Spinal cord (tissue), 9 donors: ENCODE measurements at regions not wholly inside any gene's neighbourhood (a gene's known extent, or its start where the extent isn't known, plus 50 kb on each side); places are given as distances from the start of the nearest gene placed in this dataset.

ENCODE experiments used
- DNase-seq, 6 donors: peaks; one replicate each; pipeline versions ENCODE4 v3.0.0 to v3.0.0-alpha.2; 2013 to 2015; ENCODE audit warnings: low spot score in 6 of 6, low read depth in 4 of 6
- H3K27ac ChIP-seq: one replicate; pipeline ENCODE4 v1.5.1; 2013; ENCODE audit warnings: low read depth, low read length, control low read depth
- H3K27me3 ChIP-seq: one replicate; pipeline ENCODE4 v1.6.1; 2013; ENCODE audit warnings: low read length; ENCODE audit not compliant: control insufficient read depth, insufficient read depth
- H3K36me3 ChIP-seq: one replicate; pipeline ENCODE4 v1.6.1; 2013; ENCODE audit warnings: low read length; ENCODE audit not compliant: control insufficient read depth, insufficient read depth
- H3K4me1 ChIP-seq: one replicate; pipeline ENCODE4 v1.6.1; 2013; ENCODE audit warnings: low read length; ENCODE audit not compliant: control insufficient read depth, insufficient read depth
- H3K4me3 ChIP-seq: one replicate; pipeline ENCODE4 v1.5.1; 2013; ENCODE audit warnings: low read depth, low read length, control low read depth
- H3K9me3 ChIP-seq: one replicate; pipeline ENCODE4 v1.6.1; 2013; ENCODE audit warnings: low read length; ENCODE audit not compliant: control insufficient read depth, insufficient read depth
- WGBS: methylation state at CpG from one replicate; pipeline ENCODE4 v1.1.5; 2013; ENCODE audit warnings: missing lambda C conversion rate; ENCODE audit not compliant: insufficient coverage; 5-methylcytosine and 5-hydroxymethylcytosine counted together
- donor health status: healthy.

DNA sequence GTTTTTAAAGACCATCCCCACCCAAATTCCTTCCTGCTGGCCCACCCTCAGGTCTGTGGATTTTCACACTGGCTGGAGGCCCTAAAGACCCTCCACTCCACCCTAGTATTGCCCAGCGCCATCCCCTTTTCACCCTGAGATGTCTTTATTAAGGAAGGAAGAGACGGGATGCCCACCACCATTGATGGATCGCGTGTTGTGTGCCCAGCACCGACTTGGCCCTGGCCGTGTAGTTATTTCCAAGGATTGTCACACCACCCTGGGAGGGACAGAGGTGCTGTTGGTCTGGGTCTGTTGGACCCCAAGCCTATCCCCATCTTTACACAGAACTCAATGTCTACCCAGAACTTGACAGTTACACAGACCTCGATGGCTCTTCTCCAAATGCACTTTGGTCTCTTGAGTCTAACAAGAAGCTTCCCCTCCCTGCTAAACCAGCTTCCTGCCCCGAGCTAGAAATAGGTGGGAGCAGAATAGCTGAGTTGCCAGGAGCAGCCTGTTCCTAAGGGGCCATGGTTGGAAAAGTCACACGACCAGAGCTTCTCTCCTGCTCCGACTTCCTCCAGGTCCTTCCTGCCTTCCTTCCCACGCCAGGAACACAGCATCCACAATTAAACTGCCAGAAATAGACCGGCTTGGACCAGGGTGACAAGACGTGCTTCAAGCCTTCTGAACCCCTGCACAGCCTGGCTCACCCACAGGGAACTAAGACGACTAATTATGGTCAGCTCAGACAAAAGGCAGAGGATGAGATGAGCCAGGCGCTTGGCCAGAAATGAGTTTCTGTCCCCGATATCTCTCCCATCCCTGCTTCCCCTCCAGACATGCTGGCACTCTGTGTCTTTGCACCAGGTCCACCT lies 139.5 kb upstream of the CHST15 start:
- H3K9me3 ChIP-seq, result no peaks in the 10 kb centered on the region
- H3K36me3 ChIP-seq, result no peaks in the 10 kb centered on the region
- 58% methylated on average over 10 of the region's 16 CpGs for WGBS
- H3K4me3 ChIP-seq, result no peak overlapping the region
- no peak overlapping the region for H3K27ac ChIP-seq
- DNase-seq, result no peak
- peaks cover 2% of the 10 kb centered on the region for H3K27me3 ChIP-seq
- peaks cover 3% of the 10 kb centered on the region for H3K4me1 ChIP-seq

DNA sequence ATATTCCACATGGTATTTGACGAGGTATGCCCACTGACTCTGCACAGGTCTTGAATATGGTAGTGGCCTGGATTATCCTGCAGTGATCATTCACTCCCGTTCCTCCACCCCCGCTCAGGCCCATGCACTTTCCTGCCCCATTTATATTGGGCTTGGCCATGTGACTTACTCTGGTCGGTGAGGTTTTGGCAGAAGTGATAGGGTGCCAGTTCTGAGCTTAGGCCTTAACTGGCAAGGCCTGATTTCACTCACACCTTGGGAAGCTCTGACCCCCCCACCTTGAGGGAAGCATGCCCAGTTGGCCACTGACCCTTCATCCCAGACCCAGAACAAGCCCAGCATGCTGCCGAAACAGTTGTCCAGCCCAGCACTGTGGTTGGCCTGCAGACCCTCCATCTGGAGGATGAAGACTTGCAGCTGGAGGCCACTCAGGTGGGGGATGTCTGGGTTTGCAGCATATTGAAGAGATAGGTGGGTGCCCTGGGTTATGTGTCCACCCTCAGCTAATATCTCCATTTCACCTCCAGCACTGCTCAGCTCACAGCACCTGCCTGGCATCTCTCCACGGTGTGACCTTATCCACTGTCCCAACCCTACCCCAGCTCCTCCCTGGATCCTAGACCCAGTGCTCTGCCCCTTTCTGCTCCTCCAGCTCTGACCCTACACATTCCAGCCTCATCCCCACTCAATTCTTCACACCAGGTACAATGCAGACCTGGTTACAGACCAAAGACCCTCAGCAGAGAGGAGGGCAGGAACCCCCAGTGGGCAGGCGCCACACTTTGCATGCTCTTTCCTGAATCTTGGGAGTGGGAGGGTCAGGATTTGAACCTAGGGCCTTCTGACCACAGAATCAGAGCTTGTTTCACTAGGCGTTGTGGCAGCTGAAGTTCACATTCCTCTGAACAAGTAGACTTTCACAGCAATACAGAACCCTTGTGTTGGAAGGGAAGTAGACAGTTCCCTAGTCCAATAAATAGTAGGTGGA lies 138.1 kb upstream of the CHST15 start:
- Histone ChIP-seq H3K4me1 (no peaks in the 10 kb centered on the region), H3K36me3 (no peaks in the 10 kb centered on the region), H3K27ac (no peak overlapping the region), H3K4me3 (no peak overlapping the region), H3K27me3 (peaks cover 2% of the 10 kb centered on the region), H3K9me3 (no peaks in the 10 kb centered on the region)
- DNase-seq, result no peak
- WGBS, result 93% methylated on average over 3 of the region's 8 CpGs

DNA sequence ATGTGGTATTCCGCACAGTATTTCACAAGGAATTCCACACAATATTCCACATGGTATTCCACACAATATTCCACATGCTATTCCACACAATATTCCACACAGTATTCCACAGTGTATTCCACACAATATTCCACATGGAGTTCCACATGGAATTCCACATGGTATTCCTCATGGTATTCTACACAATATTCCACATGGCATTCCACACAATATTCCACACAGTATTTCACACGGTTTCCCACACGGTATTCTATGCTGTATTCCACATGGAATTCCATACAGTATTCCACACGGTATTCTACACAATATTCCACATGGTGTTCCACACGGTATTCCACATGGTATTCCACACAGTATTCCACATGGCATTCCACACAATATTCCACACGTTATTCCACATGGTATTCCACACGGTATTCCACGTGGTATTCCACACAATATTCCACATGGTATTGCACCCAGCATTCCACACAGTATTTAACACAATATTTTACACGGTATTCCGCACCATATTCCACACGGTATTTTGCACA lies 137.3 kb upstream of the CHST15 start:
- no peak overlapping the region for H3K27ac ChIP-seq

DNA sequence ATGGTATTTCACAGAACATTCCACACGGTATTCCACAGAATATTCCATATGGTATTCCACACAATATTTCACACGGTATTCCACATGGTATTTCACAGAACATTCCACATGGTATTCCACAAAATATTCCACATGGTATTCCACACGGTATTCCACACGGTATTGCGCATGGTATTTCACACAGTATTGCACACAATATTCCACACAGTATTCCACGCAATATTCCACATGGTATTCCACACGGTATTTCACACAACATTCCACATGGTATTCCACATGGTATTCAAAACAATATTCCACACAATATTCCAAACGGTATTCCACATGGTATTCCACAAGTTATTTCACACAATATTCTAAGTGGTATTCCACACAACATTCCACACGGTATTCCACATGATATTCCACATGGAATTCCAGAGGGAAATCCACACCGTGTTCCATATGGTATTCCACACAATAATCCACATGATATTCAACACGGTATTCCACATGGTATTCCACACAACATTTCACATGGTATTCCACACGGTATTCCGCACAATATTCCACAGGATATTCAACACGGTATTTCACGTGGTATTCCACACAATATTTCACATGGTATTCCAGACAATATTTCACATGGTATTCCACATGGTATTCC lies 136.7 kb upstream of the CHST15 start:
- no peak overlapping the region for H3K4me3 ChIP-seq
- H3K36me3 ChIP-seq, result no peaks in the 10 kb centered on the region
- H3K27ac ChIP-seq, result no peak overlapping the region
- H3K4me1 ChIP-seq, result peaks cover 8% of the 10 kb centered on the region
- H3K9me3 ChIP-seq, result no peaks in the 10 kb centered on the region
- WGBS, result 94% methylated on average over 15 of the region's 15 CpGs
- H3K27me3 ChIP-seq, result peaks cover 2% of the 10 kb centered on the region
- DNase-seq, result no peak

More for the DNA sequence above, 137.3 kb upstream of the CHST15 start:
- 96% methylated on average over 8 of the region's 11 CpGs for WGBS
- Histone ChIP-seq H3K27me3 (peaks cover 2% of the 10 kb centered on the region), H3K4me1 (peaks cover 2% of the 10 kb centered on the region), H3K9me3 (no peaks in the 10 kb centered on the region), H3K4me3 (no peak overlapping the region), H3K36me3 (no peaks in the 10 kb centered on the region)
- no peak for DNase-seq

DNA sequence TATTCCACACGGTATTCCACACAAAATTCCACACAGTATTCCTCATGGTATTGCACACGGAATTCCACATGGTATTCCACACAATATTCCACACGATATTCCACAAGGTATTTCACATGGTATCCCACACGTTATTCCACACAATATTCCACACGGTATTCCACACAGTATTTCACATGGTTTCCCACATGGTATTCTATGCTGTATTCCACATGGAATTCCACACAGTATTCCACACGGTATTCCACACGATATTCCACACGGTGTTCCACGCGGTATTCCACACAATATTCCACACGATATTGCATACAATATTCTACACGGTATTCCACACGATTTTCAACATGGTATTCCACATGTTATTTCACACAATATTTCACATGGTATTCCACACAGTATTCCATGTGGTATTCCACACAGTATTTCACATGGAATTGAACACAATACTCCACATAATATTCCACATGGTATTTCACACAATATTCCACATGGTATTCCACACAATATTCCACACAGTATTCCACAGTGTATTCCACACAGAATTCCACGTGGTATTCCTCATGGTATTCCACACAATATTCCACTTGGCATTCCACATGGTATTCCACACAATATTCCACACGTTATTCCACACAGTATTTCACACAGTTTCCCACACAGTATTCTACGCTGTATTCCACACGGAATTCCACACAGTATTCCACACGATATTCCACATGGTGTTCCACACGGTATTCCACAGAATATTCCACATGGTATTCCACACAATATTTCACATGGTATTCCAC lies 136.0 kb upstream of the CHST15 start:
- Histone ChIP-seq H3K9me3 (no peaks in the 10 kb centered on the region), H3K27me3 (peaks cover 2% of the 10 kb centered on the region), H3K4me3 (no peak overlapping the region), H3K36me3 (no peaks in the 10 kb centered on the region), H3K27ac (no peak overlapping the region), H3K4me1 (peaks cover 13% of the 10 kb centered on the region)
- no peak for DNase-seq
- WGBS, result 89% methylated on average over 19 of the region's 19 CpGs

DNA sequence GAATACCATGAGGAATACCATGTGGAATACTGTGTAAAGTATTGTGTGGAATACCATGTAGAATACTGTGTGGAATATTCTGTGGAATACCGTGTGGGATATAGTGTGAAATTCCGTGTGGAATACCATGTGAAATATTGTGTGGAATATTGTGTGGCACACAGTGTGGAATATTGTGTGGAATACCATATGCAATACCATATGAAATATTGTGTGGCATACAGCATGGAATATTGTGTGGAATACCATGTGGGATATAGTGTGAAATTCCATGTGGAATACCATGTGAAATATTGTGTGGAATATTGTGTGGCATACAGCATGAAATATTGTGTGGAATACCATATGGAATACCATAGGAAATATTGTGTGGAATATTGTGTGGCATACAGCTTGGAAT lies 135.1 kb upstream of the CHST15 start:
- H3K4me3 ChIP-seq, result no peak overlapping the region
- 90% methylated on average over 2 of the region's 2 CpGs for WGBS
- no peak for DNase-seq
- H3K4me1 ChIP-seq, result peaks cover 22% of the 10 kb centered on the region
- peaks cover 2% of the 10 kb centered on the region for H3K27me3 ChIP-seq
- H3K36me3 ChIP-seq, result no peaks in the 10 kb centered on the region
- no peaks in the 10 kb centered on the region for H3K9me3 ChIP-seq
- H3K27ac ChIP-seq, result no peak overlapping the region

DNA sequence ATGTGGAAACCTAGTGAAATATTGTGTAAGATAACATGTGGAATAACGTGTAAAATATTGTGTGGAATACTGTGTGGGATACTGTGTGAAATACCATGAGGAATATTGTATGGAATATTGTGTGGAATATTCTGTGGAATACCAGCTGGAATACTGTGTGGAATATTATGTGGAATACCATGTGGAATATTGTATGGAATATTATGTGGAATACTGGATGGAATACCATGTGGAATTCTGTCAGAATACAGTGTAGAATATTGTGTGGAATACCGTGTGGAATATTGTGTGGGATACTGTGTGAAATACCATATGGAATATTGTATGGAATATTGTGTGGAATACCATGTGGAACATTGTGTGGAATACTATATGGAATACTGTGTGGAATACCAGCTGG lies 134.6 kb upstream of the CHST15 start:
- H3K4me3 ChIP-seq, result no peak overlapping the region
- peaks cover 27% of the 10 kb centered on the region for H3K4me1 ChIP-seq
- no peaks in the 10 kb centered on the region for H3K36me3 ChIP-seq
- H3K27me3 ChIP-seq, result peaks cover 2% of the 10 kb centered on the region
- no peak overlapping the region for H3K27ac ChIP-seq
- WGBS, result 85% methylated on average over 2 of the region's 2 CpGs
- no peak for DNase-seq
- no peaks in the 10 kb centered on the region for H3K9me3 ChIP-seq

DNA sequence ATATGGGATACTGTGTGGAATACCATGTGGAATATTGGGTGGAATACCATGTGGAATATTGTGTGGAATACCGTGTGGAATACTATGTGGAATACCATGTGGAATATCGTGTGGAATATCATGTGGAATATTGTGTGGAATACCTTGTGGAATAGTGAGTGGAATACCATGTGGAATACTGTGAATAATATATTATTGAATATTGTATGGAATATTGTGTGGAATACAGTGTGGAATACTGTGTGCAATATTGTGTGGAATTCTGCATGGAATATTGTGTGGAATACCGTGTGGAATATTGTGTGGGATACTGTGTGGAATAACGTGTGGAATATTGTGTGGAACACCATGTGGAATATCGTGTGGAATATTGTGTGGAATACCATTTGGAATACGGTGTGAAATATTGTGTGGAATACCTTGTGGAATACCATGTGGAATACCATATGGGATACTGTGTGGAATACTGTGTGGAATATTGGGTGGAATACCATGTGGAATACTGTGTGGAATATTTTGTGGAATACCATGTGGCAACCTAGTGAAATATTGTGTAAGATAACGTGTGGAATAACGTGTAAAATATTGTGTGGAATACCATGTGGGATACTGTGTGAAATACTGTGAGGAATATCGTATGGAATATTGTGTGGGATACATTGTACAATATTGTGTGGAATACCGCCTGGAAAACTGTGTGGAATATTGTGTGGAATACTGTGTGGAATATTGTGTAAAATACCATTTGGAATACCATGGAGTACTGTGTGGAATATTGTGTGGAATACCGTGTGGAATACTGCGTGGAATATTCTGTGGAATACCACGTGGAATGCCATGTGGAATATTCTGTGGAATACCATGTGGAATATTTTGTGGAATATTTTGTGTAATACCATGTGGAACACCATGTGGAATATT lies 133.9 kb upstream of the CHST15 start:
- DNase-seq, result no peak

More for the DNA sequence above, 133.9 kb upstream of the CHST15 start:
- no peaks in the 10 kb centered on the region for H3K36me3 ChIP-seq
- H3K9me3 ChIP-seq, result no peaks in the 10 kb centered on the region
- peaks cover 34% of the 10 kb centered on the region for H3K4me1 ChIP-seq
- H3K4me3 ChIP-seq, result no peak overlapping the region
- H3K27ac ChIP-seq, result no peak overlapping the region
- no peaks in the 10 kb centered on the region for H3K27me3 ChIP-seq
- 76% methylated on average over 13 of the region's 13 CpGs for WGBS
